Activated T-cell treated with anti-CD3 and anti-CD28 coated beads, Interleukin-2, amount 50 U/mL, for 1 hour (primary cell): ENCODE measurements at regions not wholly inside any gene's neighbourhood (a gene's known extent, or its start where the extent isn't known, plus 50 kb on each side); places are given as distances from the start of the nearest gene placed in this dataset.
"Not testable (repeated sequence)": the region's sequence is repeated elsewhere in the genome, so short reads cannot be mapped to it uniquely, and the experiment has no call there.

ENCODE experiments used
- DNase-seq: peaks from one replicate; pipeline ENCODE4 v3.0.0-alpha.2; 2020

GRCh38 chr15:95684693-95685115, 645.8 kb upstream of the NR2F2 start:
- no peak for DNase-seq

DNA sequence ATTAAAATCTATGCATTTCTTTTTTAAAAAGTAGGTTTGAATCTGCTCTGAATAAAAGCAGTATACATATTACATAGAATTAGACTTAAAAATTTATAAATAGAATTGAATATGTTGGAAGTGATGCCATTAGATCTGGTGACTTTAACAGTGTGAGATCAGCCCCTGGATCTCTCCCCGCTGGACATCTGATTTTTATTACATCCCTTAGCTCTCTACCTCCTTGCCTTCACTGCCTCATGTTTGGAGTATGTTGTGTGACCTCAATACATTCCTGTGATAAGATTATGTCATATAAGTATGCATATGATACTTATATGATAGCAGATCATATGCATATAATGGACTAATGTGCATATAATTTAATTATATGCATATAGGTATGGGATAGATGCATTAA, 643.4 kb upstream of the NR2F2 start:
- no peak for DNase-seq

DNA sequence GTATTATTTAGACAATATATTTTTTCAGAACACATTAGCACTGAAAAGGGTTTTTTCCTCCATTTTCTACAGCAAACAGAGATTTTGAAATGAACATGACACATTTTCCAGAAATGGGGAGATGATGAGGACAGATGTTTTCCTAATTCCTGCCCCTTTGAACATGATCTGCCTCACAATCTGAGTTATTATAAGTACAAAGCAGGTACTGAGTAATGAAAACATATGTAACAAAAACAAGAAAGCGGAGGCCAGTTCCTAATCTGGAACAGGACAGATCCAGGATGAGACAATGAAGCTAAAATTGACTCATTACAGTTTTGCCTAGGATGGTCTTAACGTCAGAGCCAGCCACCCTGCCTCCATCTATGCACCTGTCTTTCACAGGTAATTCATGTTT, 642.8 kb upstream of the NR2F2 start:
- DNase-seq: no peak

DNA sequence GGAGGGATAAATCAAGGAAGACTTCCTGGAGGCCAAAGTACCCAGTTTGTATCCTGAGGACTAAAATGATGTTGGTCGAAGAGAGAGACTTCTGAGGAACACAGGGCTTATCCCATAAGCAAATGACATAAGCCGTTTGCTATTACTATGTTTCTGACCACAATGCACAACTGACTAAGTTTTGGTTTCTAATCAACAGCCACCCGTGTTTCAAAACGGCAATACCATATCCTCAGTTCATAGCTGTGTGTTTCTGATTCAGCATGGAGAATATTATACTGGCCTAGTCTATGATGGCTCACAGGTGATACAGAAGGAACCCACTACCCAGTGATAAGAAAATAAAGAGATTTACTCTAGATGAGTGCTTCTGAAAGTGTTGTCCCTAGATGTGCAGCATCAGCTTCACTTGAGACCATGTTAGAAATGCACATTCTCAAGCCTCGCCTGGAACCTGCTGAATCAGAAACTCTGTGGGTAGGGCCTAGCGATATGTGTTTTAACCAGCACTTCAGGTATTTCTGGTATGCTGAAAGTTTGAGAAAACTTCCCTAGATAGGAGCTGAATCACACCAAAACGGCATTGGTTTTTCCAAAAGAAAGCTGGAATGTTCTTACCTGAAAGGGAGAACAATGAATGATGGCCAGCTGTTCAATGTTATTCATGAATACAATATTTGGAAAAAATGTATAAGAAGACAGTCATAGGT, 639.7 kb upstream of the NR2F2 start:
- DNase-seq: no peak

DNA sequence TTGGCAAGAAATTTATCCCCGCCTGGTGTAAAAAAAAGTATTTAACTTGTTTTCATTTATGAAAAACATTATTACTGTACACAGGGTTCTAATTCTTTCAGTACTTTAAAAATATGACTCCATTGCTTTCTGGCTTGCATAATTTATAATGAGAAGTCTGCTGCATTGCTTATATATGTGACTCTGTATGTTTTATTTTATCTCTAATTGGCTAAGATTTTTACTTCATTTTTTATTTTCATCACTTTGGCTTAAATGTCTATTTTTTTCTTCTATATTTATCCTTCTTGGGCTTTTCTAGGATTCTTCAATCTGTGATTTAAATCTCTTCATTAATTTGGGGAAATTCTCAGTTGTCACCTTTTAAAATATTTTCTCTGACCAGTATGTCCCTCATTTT, 636.6 kb upstream of the NR2F2 start:
- DNase-seq: no peak

DNA sequence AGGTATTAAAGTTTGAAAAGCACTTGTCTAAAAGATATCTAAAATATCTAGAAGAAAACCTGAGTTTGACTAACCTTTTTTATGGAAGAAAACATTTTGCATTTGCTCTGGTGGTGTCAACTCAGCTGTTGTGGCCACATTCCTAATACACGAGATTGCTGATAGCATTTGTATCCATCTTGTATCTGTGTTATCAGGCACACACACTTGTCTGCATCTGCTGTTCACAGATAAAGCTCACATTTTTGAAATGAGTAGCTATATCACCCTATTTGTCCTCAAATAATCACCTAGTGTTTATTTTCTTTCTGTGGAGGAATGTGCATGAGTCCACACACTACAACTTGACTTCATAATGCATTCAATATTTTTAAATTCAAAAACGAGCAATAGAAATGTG, 632.3 kb upstream of the NR2F2 start:
- no peak for DNase-seq

DNA sequence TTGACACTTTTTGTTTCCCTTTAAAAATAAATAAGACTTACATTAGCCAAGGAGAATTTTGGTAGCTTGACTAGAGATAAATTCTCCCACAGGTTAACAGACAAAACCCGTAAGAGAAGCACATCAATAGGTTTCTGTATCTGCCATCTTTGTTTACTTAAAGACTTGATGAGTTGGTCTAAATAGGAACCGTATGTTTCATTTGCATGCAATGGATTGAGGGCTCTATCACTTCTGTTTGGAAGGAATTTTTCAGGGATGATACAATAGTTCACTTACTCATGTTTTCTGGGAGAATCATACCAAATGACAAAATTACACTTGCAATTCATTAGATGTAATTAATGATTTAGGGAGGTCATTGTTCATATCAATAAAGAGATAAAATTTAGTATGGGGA, 631.5 kb upstream of the NR2F2 start:
- DNase-seq: no peak

DNA sequence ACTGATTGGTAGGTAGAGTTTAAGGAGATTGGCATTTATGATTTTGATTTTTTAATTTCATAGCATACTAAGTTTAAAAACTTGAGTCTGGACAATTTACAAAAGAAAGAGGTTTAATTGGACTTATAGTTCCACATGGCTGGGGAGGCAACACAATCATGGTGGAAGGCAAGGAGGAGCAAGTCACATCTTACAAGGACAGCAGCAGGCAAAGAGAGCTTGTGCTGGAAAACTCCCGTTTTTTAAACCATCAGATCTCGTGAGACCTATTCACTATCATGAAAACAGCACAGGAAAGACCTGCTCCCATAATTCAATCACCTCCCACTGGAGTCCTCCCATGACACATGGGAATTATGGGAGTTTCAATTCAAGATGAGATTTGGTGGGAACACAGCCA, 630.9 kb upstream of the NR2F2 start:
- no peak for DNase-seq

DNA sequence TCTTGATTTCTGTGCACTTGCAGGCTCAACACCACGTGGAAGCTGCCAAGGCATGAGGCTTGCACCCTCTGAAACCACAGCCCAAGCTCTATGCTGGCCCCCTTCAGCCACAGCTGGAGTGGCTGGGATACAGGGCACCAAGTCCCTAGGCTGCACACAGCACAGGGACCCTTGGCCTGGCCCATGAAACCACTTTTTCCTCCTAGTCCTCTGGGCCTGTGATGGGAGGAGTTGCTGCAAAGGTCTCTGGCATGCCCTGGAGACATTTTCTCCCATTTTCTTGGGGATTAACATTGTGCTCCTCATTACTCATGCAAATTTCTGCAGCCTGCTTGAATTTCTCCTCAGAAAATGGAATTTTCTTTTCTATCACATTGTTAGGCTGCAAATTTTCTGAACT, 629.8 kb upstream of the NR2F2 start:
- not testable (repeated sequence) for DNase-seq

- DNase-seq: no peak
Observed at GRCh38 chr15:95701410-95701809, 629.1 kb upstream of the NR2F2 start.

- no peak for DNase-seq
Observed at GRCh38 chr15:95709959-95710695, 620.4 kb upstream of the NR2F2 start.

DNA sequence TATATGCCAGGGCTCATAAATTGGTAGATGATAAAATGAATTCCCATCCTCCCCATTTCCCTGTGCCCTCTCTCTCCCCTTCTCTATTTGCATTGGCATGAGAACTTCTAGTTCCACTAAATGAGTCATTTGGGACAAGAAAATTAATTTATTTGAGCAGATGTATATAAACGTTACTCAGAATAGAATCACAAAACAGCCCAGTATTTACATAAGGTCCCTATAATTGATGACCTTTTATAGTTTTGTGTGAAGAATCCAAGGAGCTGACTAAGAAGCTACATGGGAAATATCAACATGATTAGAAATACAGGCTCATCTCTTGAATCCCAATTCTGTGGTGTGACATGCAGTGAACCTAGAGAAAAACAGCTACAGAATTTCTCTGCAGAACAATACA, 617.7 kb upstream of the NR2F2 start:
- DNase-seq: no peak

DNA sequence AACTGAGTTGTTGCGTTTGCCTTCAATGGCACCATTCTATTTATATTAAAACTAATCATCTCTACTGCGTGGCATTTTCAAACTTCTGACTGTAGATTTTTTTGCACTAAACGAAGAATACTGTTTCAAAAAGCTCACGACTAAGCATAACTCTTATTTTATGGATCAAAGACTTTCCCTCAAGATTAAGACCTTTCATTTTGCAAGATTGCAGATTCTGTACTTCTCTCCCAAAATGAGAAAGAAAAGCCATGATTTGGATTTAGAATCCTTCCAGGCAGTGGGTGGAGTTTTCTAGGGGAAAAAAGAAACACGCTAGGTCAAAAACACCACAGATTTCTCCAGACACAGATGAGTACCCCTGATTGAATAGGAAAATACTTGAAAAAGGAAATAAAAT, 617.2 kb upstream of the NR2F2 start:
- no peak for DNase-seq

DNA sequence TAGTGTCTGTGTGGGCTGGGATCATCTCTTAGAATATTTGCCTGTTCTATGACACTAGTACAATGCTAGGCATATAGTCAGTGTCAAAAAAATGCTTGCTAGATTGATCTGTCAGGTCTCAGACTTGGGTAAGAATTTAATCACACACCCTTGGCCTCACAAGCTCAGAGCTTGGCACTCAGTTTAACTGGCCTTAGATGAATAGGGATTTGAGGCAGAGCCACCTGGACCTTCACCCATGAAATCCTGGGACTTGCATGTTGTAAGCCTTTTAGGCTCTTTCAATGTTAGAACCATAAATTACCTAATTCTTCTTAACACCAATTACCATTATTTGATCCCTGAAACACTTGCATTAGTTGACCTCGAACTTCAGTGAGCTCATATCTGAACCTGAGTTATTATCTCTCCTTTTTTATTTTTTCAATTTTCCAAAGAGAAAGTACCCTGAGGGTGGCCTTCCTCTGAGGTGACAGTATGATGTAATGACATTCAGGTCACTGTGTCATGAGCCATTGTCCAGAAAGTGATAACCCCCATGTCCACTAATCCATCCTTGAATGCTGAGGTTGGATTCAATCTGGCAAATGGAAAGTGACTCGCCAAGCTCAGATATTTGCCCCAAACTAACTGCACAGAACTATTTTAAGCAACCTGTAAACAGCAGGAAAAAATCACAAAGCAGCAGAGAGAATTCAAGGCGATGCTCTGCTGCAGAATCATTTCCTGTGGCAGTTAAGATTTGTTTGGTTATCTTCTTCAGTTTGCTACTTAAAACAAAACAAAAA, 615.2 kb upstream of the NR2F2 start:
- DNase-seq: no peak

GRCh38 chr15:95715906-95716656, 614.4 kb upstream of the NR2F2 start:
- DNase-seq: no peak

- no peak for DNase-seq
Observed at GRCh38 chr15:95716708-95717107, 613.8 kb upstream of the NR2F2 start.

DNA sequence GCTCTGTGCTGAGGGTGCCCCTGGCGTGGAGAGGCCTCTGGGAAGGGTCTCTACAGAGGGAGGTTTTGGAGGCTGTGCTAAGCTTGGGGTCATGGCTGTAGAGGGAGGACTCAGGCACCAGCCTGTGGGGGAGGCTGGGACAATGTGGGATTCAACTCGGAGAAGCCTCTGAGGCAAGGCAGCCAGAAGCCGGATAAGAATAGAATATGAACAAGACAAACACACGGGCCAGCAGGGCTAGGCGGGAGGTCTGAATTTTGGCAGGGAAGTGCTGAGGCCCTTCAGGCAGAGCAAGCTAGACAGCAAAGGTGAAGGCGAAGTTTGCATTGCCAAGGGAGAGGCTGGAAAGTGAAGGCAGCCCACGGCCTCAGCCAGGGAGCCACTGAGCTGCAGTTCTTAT, 612.1 kb upstream of the NR2F2 start:
- DNase-seq: no peak

GRCh38 chr15:95724908-95725633, 605.4 kb upstream of the NR2F2 start:
- DNase-seq: no peak

GRCh38 chr15:95726891-95727290, 603.6 kb upstream of the NR2F2 start:
- DNase-seq: no peak

- DNase-seq: no peak
Observed at GRCh38 chr15:95733931-95734330, 596.6 kb upstream of the NR2F2 start.

DNA sequence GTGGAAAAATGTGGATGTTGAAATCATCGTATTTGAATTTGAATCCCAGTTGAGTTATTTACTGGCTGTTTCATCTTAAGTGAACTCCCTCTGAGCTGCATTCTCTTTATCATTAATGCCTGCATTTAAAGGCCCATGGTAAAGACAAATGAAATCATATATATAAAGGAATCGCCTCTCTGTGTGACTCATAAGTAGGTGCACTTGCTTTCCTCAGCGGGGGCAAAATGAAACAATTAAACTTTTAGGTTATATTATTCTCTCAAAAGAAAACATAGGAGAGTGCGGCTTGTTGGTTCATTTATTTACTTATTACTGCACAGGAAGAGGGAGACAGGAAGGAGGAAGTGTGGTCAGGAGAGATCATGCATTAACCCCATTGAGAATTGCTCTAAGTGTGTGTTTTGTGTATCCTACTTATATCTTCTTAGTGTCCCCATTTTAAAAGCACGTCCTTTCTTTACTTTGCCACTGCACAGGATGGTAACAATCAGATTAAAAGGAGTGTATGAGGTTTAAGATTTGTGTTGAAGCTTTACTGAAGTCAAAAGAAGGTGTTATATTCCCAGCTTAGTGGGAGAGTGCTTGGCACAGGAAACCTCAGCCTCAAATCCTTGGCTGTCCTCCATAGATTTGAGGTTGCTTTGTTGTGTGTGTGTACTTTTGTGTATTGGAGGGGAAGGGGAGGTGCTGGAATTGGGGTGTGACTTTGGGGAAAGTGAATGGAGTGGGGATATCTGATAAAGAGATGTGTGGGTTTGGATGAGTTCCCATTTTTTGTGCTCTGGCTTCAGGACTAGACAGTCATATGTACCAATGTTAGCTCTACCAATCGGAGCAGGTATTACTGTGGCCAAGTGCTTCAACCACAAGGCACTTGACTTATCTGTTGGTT, 595.8 kb upstream of the NR2F2 start:
- DNase-seq: no peak
